ENCODE measurements at regions not wholly inside any gene's neighbourhood (a gene's known extent, or its start where the extent isn't known, plus 50 kb on each side); places are given as distances from the start of the nearest gene placed in this dataset.

DNA sequence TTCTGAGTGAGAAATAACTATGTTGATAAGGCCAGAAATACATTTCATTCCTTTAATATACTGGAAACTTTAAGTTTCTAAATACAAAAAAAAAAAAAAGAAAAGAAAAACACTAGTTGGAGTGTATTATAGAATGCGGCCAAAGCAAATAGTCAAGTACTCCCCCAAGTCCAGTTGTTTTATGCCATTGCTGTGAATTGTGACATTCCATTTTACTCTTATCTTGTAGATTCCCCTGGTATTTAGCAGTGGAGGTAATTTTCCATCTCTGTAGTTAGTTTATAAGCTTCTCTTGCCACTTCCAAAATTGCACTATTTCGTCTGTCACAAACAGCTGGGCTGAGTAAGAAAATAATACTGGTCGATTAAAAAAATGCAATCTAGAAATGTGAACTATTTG, 426.0 kb downstream of the PCDH18 start:
- Histone ChIP-seq H3K9me3 (ENCODE audit: control extremely low read depth in 1 of 3, control insufficient read depth in 2 of 3, insufficient read depth in 1 of 3, low read length in 2 of 3) (no peaks in the 10 kb centered on the region), H3K27ac (ENCODE audit: low read length in 2 of 2) (no peak overlapping the region), H4K20me1 (ENCODE audit: control insufficient read depth, insufficient read depth, low read length, poor library complexity, severe bottlenecking) (no peaks in the 10 kb centered on the region), H3K4me1 (ENCODE audit: control insufficient read depth in 2 of 2, insufficient read depth in 2 of 2, low read length in 2 of 2) (no peaks in the 10 kb centered on the region), H3K4me3 (ENCODE audit: control extremely low read depth in 1 of 5, extremely low read depth in 1 of 5, insufficient read depth in 1 of 5, low read depth in 2 of 5, low read length in 4 of 5) (no peak overlapping the region), H3K27me3 (replicated peaks in 1 of 4; ENCODE audit: control extremely low read depth in 1 of 4, control insufficient read depth in 3 of 4, insufficient read depth in 4 of 4, low read length in 3 of 4) (no peaks in the 10 kb centered on the region), H3K36me3 (replicated peaks in 1 of 2; ENCODE audit: control extremely low read depth in 1 of 2, control insufficient read depth in 1 of 2, extremely low read depth in 1 of 2, insufficient read depth in 2 of 2, low read length in 1 of 2) (no peaks in the 10 kb centered on the region), H3K9ac (ENCODE audit: low read length) (no peak overlapping the region), H3K4me2 (replicated peaks; ENCODE audit: low read depth, low read length, poor library complexity, severe bottlenecking) (no peak overlapping the region), H2AFZ (ENCODE audit: insufficient read depth, low read depth, low read length, poor library complexity, severe bottlenecking) (no peak overlapping the region), H3K79me2 (ENCODE audit: control insufficient read depth, insufficient read depth, low read length) (no peaks in the 10 kb centered on the region)
- DNase-seq (no peak), ATAC-seq (ENCODE audit: low read depth) (no peak)
- ChIA-PET CTCF (no interaction called here), POLR2A (no interaction called here)
- no peaks in the 10 kb centered on the region for H3K27me3 Mint-ChIP-seq
- no peak overlapping the region for H3K27ac Mint-ChIP-seq
- intact Hi-C loops (cut with micrococcal nuclease) = no loop called here
- no CpG with 5 or more reads among the region's 3 CpGs for WGBS (ENCODE audit: insufficient coverage)
- no peak for TF ChIP-seq EZH2 (IDR thresholded peaks at IDR 0.05; ENCODE audit: borderline replicate concordance, insufficient read depth, low read depth, low read length, poor library complexity, severe bottlenecking)
- TF ChIP-seq, protein P1, sequence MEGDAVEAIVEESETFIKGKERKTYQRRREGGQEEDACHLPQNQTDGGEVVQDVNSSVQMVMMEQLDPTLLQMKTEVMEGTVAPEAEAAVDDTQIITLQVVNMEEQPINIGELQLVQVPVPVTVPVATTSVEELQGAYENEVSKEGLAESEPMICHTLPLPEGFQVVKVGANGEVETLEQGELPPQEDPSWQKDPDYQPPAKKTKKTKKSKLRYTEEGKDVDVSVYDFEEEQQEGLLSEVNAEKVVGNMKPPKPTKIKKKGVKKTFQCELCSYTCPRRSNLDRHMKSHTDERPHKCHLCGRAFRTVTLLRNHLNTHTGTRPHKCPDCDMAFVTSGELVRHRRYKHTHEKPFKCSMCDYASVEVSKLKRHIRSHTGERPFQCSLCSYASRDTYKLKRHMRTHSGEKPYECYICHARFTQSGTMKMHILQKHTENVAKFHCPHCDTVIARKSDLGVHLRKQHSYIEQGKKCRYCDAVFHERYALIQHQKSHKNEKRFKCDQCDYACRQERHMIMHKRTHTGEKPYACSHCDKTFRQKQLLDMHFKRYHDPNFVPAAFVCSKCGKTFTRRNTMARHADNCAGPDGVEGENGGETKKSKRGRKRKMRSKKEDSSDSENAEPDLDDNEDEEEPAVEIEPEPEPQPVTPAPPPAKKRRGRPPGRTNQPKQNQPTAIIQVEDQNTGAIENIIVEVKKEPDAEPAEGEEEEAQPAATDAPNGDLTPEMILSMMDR (IDR thresholded peaks at IDR 0.05) = no peak
- no peaks in the 10 kb centered on the region for H3K4me1 Mint-ChIP-seq
- no peak overlapping the region for H3K4me3 Mint-ChIP-seq
- peaks cover 3% of the 10 kb centered on the region for H3K9me3 Mint-ChIP-seq (ENCODE audit: insufficient read depth)

DNA sequence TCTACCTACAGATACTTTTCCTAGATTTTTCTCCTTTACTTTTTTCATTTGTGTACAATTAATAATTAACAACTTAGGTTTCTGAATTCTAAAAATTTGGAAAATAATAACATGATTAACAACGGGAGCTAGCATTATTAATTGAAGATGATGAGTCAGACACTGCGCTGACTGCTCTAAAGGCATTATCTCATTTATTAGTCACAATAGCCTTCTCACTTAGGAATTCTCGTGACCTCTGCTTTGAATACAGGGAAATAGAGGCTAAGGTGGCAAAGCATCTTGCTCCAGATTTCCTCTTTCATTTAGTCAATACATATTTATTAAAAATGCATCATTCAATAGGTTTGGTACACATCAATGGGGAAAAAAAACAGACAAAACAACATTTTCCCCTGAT, 441.3 kb downstream of the PCDH18 start:
- POLR2A ChIA-PET = no interaction called here
- no peak for DNase-seq

More for the DNA sequence above, 441.3 kb downstream of the PCDH18 start:
- no peaks in the 10 kb centered on the region for H3K9me3 ChIP-seq (ENCODE audit: control extremely low read depth in 1 of 3, control insufficient read depth in 2 of 3, insufficient read depth in 1 of 3, low read length in 2 of 3)
- H3K4me2 ChIP-seq (replicated peaks; ENCODE audit: low read depth, low read length, poor library complexity, severe bottlenecking) = no peak overlapping the region
- H3K4me3 ChIP-seq (ENCODE audit: control extremely low read depth in 1 of 5, extremely low read depth in 1 of 5, insufficient read depth in 1 of 5, low read depth in 2 of 5, low read length in 4 of 5) = no peak overlapping the region
- no peak overlapping the region for H3K27ac ChIP-seq (ENCODE audit: low read length in 2 of 2)
- H3K79me2 ChIP-seq (ENCODE audit: control insufficient read depth, insufficient read depth, low read length) = no peaks in the 10 kb centered on the region
- WGBS (ENCODE audit: insufficient coverage) = no CpG with 5 or more reads among the region's 3 CpGs
- CTCF ChIA-PET = no interaction called here
- no peak overlapping the region for H3K27ac Mint-ChIP-seq
- no peak overlapping the region for H3K4me3 Mint-ChIP-seq
- H3K27me3 Mint-ChIP-seq = no peaks in the 10 kb centered on the region
- H3K4me1 Mint-ChIP-seq = no peaks in the 10 kb centered on the region
- intact Hi-C loops (cut with micrococcal nuclease) = no loop called here
- H3K27me3 ChIP-seq (replicated peaks in 1 of 4; ENCODE audit: control extremely low read depth in 1 of 4, control insufficient read depth in 3 of 4, insufficient read depth in 4 of 4, low read length in 3 of 4) = no peaks in the 10 kb centered on the region
- H3K36me3 ChIP-seq (replicated peaks in 1 of 2; ENCODE audit: control extremely low read depth in 1 of 2, control insufficient read depth in 1 of 2, extremely low read depth in 1 of 2, insufficient read depth in 2 of 2, low read length in 1 of 2) = no peaks in the 10 kb centered on the region
- no peak for ATAC-seq (ENCODE audit: low read depth)
- H3K9ac ChIP-seq (ENCODE audit: low read length) = no peak overlapping the region
- H3K4me1 ChIP-seq (ENCODE audit: control insufficient read depth in 2 of 2, insufficient read depth in 2 of 2, low read length in 2 of 2) = no peaks in the 10 kb centered on the region
- no peak for TF ChIP-seq EZH2 (IDR thresholded peaks at IDR 0.05; ENCODE audit: borderline replicate concordance, insufficient read depth, low read depth, low read length, poor library complexity, severe bottlenecking)
- TF ChIP-seq, protein P1 (IDR thresholded peaks at IDR 0.05) = no peak
- no peak overlapping the region for H2AFZ ChIP-seq (ENCODE audit: insufficient read depth, low read depth, low read length, poor library complexity, severe bottlenecking)
- no peaks in the 10 kb centered on the region for H4K20me1 ChIP-seq (ENCODE audit: control insufficient read depth, insufficient read depth, low read length, poor library complexity, severe bottlenecking)
- H3K9me3 Mint-ChIP-seq (ENCODE audit: insufficient read depth) = peaks cover 2% of the 10 kb centered on the region
